ENCODE measurements at regions not wholly inside any gene's neighbourhood (a gene's known extent, or its start where the extent isn't known, plus 50 kb on each side); places are given as distances from the start of the nearest gene placed in this dataset.

- no peak for TF ChIP-seq ESRRG (CRISPR knock-in tag; IDR thresholded peaks at IDR 0.05)
- TF ChIP-seq PATZ1 (CRISPR knock-in tag; IDR thresholded peaks at IDR 0.05; ENCODE audit: borderline replicate concordance) = no peak
- no peak for TF ChIP-seq BACH2 (CRISPR knock-in tag; IDR thresholded peaks at IDR 0.05; ENCODE audit: borderline replicate concordance)
- no peak for TF ChIP-seq ZFP30 (CRISPR knock-in tag; IDR thresholded peaks at IDR 0.05)
- no peak for TF ChIP-seq CSRNP3 (CRISPR knock-in tag; IDR thresholded peaks at IDR 0.05)
- TF ChIP-seq ZNF565 (CRISPR knock-in tag; conservative IDR thresholded peaks at IDR 0.05; ENCODE audit: low read depth) = no peak
- no peak for TF ChIP-seq TOX (CRISPR knock-in tag; IDR thresholded peaks at IDR 0.05; ENCODE audit: borderline replicate concordance)
- TF ChIP-seq GLIS3 (CRISPR knock-in tag; IDR thresholded peaks at IDR 0.05) = no peak
- TF ChIP-seq, protein P1, sequence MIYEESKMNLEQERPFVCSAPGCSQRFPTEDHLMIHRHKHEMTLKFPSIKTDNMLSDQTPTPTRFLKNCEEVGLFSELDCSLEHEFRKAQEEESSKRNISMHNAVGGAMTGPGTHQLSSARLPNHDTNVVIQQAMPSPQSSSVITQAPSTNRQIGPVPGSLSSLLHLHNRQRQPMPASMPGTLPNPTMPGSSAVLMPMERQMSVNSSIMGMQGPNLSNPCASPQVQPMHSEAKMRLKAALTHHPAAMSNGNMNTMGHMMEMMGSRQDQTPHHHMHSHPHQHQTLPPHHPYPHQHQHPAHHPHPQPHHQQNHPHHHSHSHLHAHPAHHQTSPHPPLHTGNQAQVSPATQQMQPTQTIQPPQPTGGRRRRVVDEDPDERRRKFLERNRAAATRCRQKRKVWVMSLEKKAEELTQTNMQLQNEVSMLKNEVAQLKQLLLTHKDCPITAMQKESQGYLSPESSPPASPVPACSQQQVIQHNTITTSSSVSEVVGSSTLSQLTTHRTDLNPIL (CRISPR knock-in tag; IDR thresholded peaks at IDR 0.05; ENCODE audit: low read depth) = no peak
- no peak for TF ChIP-seq ZNF70 (CRISPR knock-in tag; IDR thresholded peaks at IDR 0.05)
These were observed 163.2 kb downstream of the SH2D4B start for GRCh38 chr10:80700760-80701444.
